IMR-90 (cell line): ENCODE measurements at regions not wholly inside any gene's neighbourhood (a gene's known extent, or its start where the extent isn't known, plus 50 kb on each side); places are given as distances from the start of the nearest gene placed in this dataset.

ENCODE experiments used
- ATAC-seq: fragments of 200-7000 bp; cut with Tn5 transposase; 2 replicates; pipeline ENCODE4 v1.9.1; 2020; ENCODE audit warnings: low read depth, mild to moderate bottlenecking, moderate library complexity
- BruUV-seq: library from RNA; stranded (reverse); fragments of 400-500 nt; replicated peaks from 2 replicates; lab custom pipeline; 2021; lab: Mats Ljungman, UMichigan
- CTCF ChIA-PET: fragments of 300-600 bp; formaldehyde crosslinking; extraction: SDS; loops from one replicate; lab custom pipeline; 2021; ENCODE audit warnings: antibody characterized with exemption; lab: Yijun Ruan, JAX
- POLR2A ChIA-PET: fragments of 300-600 bp; sonication (Branson Sonifier 250); formaldehyde crosslinking; loops from one replicate; lab custom pipeline; 2022; ENCODE audit warnings: antibody characterized with exemption; ENCODE audit not compliant: unreplicated experiment; lab: Charles Lee
- DNase-seq: peaks from one replicate; pipeline ENCODE4 v3.0.0; 2013
- H2AFZ ChIP-seq: replicated peaks from 2 replicates; pipeline ENCODE3; 2013; ENCODE audit warnings: low read length, mild to moderate bottlenecking; ENCODE audit not compliant: poor library complexity
- H2AK5ac ChIP-seq: 2 replicates; pipeline ENCODE4 v1.6.1; 2013; ENCODE audit warnings: low read depth, low read length, inconsistent platforms
- H2AK9ac ChIP-seq: replicated peaks from 2 replicates; pipeline ENCODE3; 2013; ENCODE audit warnings: mild to moderate bottlenecking, low read depth, low read length, moderate library complexity; ENCODE audit not compliant: poor library complexity
- H2BK120ac ChIP-seq: 2 replicates; pipeline ENCODE4 v1.6.1; 2013; ENCODE audit warnings: low read depth, low read length, inconsistent platforms
- H2BK15ac ChIP-seq: 3 replicates; pipeline ENCODE4 v1.6.1; 2013; ENCODE audit warnings: low read depth, low read length, inconsistent platforms
- H2BK20ac ChIP-seq: 2 replicates; pipeline ENCODE4 v1.6.1; 2013; ENCODE audit warnings: low read depth, mild to moderate bottlenecking, inconsistent platforms, low read length, moderate library complexity
- H2BK5ac ChIP-seq: 2 replicates; pipeline ENCODE4 v1.6.1; 2013; ENCODE audit warnings: mild to moderate bottlenecking, low read depth, low read length, inconsistent platforms; ENCODE audit not compliant: poor library complexity, severe bottlenecking
- H3K14ac ChIP-seq: replicated peaks from 2 replicates; pipeline ENCODE4 v1.6.1; 2013; ENCODE audit warnings: low read depth, low read length, inconsistent platforms
- H3K18ac ChIP-seq: 2 replicates; pipeline ENCODE4 v1.6.1; 2013; ENCODE audit warnings: low read depth, low read length, control low read depth
- H3K23ac ChIP-seq: 2 replicates; pipeline ENCODE4 v1.6.1; 2013; ENCODE audit warnings: low read depth, low read length, inconsistent platforms
- H3K27ac ChIP-seq: 2 replicates; pipeline ENCODE4 v1.5.1; 2013; ENCODE audit warnings: mild to moderate bottlenecking, control low read depth, low read length; ENCODE audit not compliant: insufficient read depth
- H3K27me3 ChIP-seq: 2 replicates; pipeline ENCODE4 v1.6.1; 2013; ENCODE audit warnings: low read length; ENCODE audit not compliant: control insufficient read depth, insufficient read depth
- H3K36me3 ChIP-seq: 2 replicates; pipeline ENCODE4 v1.6.1; 2013; ENCODE audit warnings: low read length, mixed read lengths; ENCODE audit not compliant: control insufficient read depth, insufficient read depth
- H3K4ac ChIP-seq: 2 replicates; pipeline ENCODE4 v1.6.1; 2013; ENCODE audit warnings: low read depth, low read length, inconsistent platforms
- H3K4me1 ChIP-seq: 2 replicates; pipeline ENCODE4 v1.6.1; 2013; ENCODE audit warnings: low read length, mixed read lengths; ENCODE audit not compliant: control insufficient read depth, insufficient read depth
- H3K4me2 ChIP-seq: 2 replicates; pipeline ENCODE4 v1.6.1; 2013; ENCODE audit warnings: low read depth, mild to moderate bottlenecking, control low read depth, low read length, moderate library complexity
- H3K4me3 ChIP-seq: 2 replicates; pipeline ENCODE4 v1.5.1; 2013; ENCODE audit warnings: low read depth, mild to moderate bottlenecking, control low read depth, low read length, moderate library complexity; ENCODE audit not compliant: insufficient read depth
- H3K56ac ChIP-seq: 2 replicates; pipeline ENCODE4 v1.6.1; 2013; ENCODE audit warnings: low read length, inconsistent platforms; ENCODE audit not compliant: insufficient read depth; ENCODE audit errors: extremely low read depth
- H3K79me1 ChIP-seq, 2 experiments: 2 replicates each; pipeline ENCODE4 v1.6.1; 2013; ENCODE audit warnings: low read length in 2 of 2, inconsistent platforms in 1 of 2, low read depth in 1 of 2
- H3K9ac ChIP-seq: 2 replicates; pipeline ENCODE4 v1.6.1; 2013; ENCODE audit warnings: low read depth, low read length, control low read depth
- H3K9me1 ChIP-seq: 2 replicates; pipeline ENCODE4 v1.6.1; 2013; ENCODE audit warnings: low read length, inconsistent platforms; ENCODE audit not compliant: insufficient read depth
- H3K9me3 ChIP-seq: 2 replicates; pipeline ENCODE4 v1.6.1; 2013; ENCODE audit warnings: low read length; ENCODE audit not compliant: control insufficient read depth, insufficient read depth
- H4K20me1 ChIP-seq: 2 replicates; pipeline ENCODE4 v1.6.1; 2013; ENCODE audit warnings: low read length, inconsistent platforms; ENCODE audit not compliant: insufficient read depth
- H4K5ac ChIP-seq: 2 replicates; pipeline ENCODE4 v1.6.1; 2013; ENCODE audit warnings: mild to moderate bottlenecking, low read depth, low read length, control low read depth
- H4K8ac ChIP-seq, 2 experiments: 2 replicates each; pipeline ENCODE4 v1.6.1; 2013; ENCODE audit warnings: low read depth in 2 of 2, low read length in 2 of 2, control low read depth in 1 of 2, inconsistent platforms in 1 of 2
- H4K91ac ChIP-seq: 2 replicates; pipeline ENCODE4 v1.6.1; 2013; ENCODE audit warnings: low read depth, low read length, inconsistent platforms; ENCODE audit not compliant: insufficient read depth
- ELK1 ChIP-seq: fragments of 150-350 bp; IDR thresholded peaks from 2 replicates; pipeline ENCODE4 v1.6.1; 2016; ENCODE audit warnings: low read depth, mild to moderate bottlenecking, low read length, moderate library complexity, borderline replicate concordance
- MAZ ChIP-seq: IDR thresholded peaks from 2 replicates; pipeline ENCODE4 v1.6.1; 2012; ENCODE audit warnings: low read depth, mild to moderate bottlenecking, low read length, improper control_type of control experiment, moderate library complexity, borderline replicate concordance
- NFE2L2 ChIP-seq: fragments of 150-350 bp; IDR thresholded peaks from 2 replicates; pipeline ENCODE4 v1.6.1; 2016; ENCODE audit warnings: low read depth, mild to moderate bottlenecking, low read length
- POLR2A ChIP-seq: IDR thresholded peaks from 2 replicates; pipeline ENCODE4 v1.6.1; 2012; ENCODE audit warnings: mild to moderate bottlenecking, low read depth, low read length
- RFX5 ChIP-seq: IDR thresholded peaks from 2 replicates; pipeline ENCODE4 v1.8.0; 2012; ENCODE audit warnings: low read depth, mild to moderate bottlenecking, low read length, moderate library complexity
- USF2 ChIP-seq: fragments of 150-350 bp; IDR thresholded peaks from 2 replicates; pipeline ENCODE4 v1.6.1; 2017; ENCODE audit warnings: mild to moderate bottlenecking, antibody characterized with exemption, low read length, low read depth
- WGBS, 2 experiments: methylation state at CpG; one replicate each; pipeline versions ENCODE4 v1.1.5 to v1.1.7; 2013; ENCODE audit warnings: missing lambda C conversion rate in 2 of 2; ENCODE audit not compliant: insufficient read length in 1 of 2; ENCODE audit errors: extremely low coverage in 2 of 2; 5-methylcytosine and 5-hydroxymethylcytosine counted together
- dilution Hi-C: fragments of 300-500 bp; cut with HindIII; formaldehyde crosslinking; loops from one replicate; pipeline ENCODE4 v1.14.3; 2018; ENCODE audit warnings: low sequenced_read_pairs; ENCODE audit not compliant: unreplicated experiment
- in situ Hi-C: fragments of 300-500 bp; cut with MboI; formaldehyde crosslinking; loops from 3 replicates; pipeline ENCODE4 v1.14.3; 2019; ENCODE audit warnings: low sequenced_read_pairs, inconsistent platforms, mixed read lengths
- intact Hi-C: fragments of 100-400 bp; cut with micrococcal nuclease; formaldehyde crosslinking; loops from 2 replicates; pipeline ENCODE4 v1.10.0; 2022

- DNase-seq = no peak
- Histone ChIP-seq H2BK20ac (no peak overlapping the region), H4K5ac (no peak overlapping the region), H3K27ac (no peak overlapping the region), H2BK120ac (no peak overlapping the region), H3K4me3 (no peak overlapping the region), H3K4me2 (no peak overlapping the region), H3K9me3 (no peaks in the 10 kb centered on the region), H3K23ac (no peak overlapping the region), H2AFZ (no peak overlapping the region), H2BK5ac (no peak overlapping the region), H3K56ac (no peak overlapping the region), H3K79me1 (no peaks in the 10 kb centered on the region), H3K36me3 (no peaks in the 10 kb centered on the region), H4K91ac (no peak overlapping the region), H2AK5ac (no peak overlapping the region), H3K4ac (no peak overlapping the region), H3K9me1 (no peaks in the 10 kb centered on the region), H3K4me1 (no peaks in the 10 kb centered on the region), H3K9ac (no peak overlapping the region), H3K27me3 (no peaks in the 10 kb centered on the region), H4K8ac (no peak overlapping the region), H2AK9ac (no peak overlapping the region), H4K20me1 (no peaks in the 10 kb centered on the region), H2BK15ac (no peak overlapping the region), H3K18ac (no peak overlapping the region), H3K14ac (no peak overlapping the region)
- intact Hi-C loops = no loop called here
- ChIA-PET CTCF (no interaction called here), POLR2A (no interaction called here)
- no CpG with 5 or more reads among the region's 4 CpGs for WGBS, 2 experiments
- in situ Hi-C loops = no loop called here
- no peak for TF ChIP-seq ELK1
- no peak for TF ChIP-seq RFX5
- TF ChIP-seq MAZ = no peak
- TF ChIP-seq USF2 = no peak
- no peak for TF ChIP-seq POLR2A
- TF ChIP-seq NFE2L2 = no peak
- dilution Hi-C loops = no loop called here
- BruUV-seq = no TSS peak
- ATAC-seq = no peak
Measured at GRCh38 chr1:60402816-60403215, 329.2 kb upstream of the C1orf87 start.
